Natural killer cell treated with Interleukin-12 subunit alpha and Interleukin-12 subunit beta and Interleukin-15 and Interleukin-18, amount 100 ng/mL, for 72 hours (primary cell): ENCODE measurements at regions not wholly inside any gene's neighbourhood (a gene's known extent, or its start where the extent isn't known, plus 50 kb on each side); places are given as distances from the start of the nearest gene placed in this dataset.

Experiments used
- ATAC-seq, 2 donors: fragments of 150-1000 bp; cut with Tn5 transposase in 1 of 2; sonication (Bioruptor Pico), chemical (Tn5 transposase) in 1 of 2; 2 replicates each; pipeline ENCODE4 v1.10.0; 2021
- DNase-seq: peaks from one replicate; pipeline ENCODE4 v3.0.0; 2022; ENCODE audit warnings: low spot score
- H3K27ac Mint-ChIP-seq, 2 donors: 1 replicate in 1 of 2; 2 replicates in 1 of 2; pipeline ENCODE4 v1.8.0; 2022; ENCODE audit warnings: mixed read lengths in 2 of 2, mild to moderate bottlenecking in 1 of 2, moderate library complexity in 1 of 2
- H3K27me3 Mint-ChIP-seq, 2 donors: 1 replicate in 1 of 2; 2 replicates in 1 of 2; pipeline ENCODE4 v1.8.0; 2022; ENCODE audit warnings: mixed read lengths in 2 of 2
- H3K36me3 Mint-ChIP-seq: one replicate; pipeline ENCODE4 v1.8.0; 2022; ENCODE audit warnings: mixed read lengths
- H3K4me1 Mint-ChIP-seq, 2 donors: 1 replicate in 1 of 2; 2 replicates in 1 of 2; pipeline ENCODE4 v1.8.0; 2022; ENCODE audit warnings: low read depth in 2 of 2, mixed read lengths in 2 of 2, mild to moderate bottlenecking in 1 of 2
- H3K4me3 Mint-ChIP-seq: one replicate; pipeline ENCODE4 v1.8.0; 2022; ENCODE audit warnings: mixed read lengths
- H3K9me3 Mint-ChIP-seq: 2 replicates; pipeline ENCODE4 v1.8.0; 2022; ENCODE audit warnings: mixed read lengths

- Mint-ChIP-seq H3K4me1 (no peaks in the 10 kb centered on the region), H3K4me3 (no peak overlapping the region)
- ATAC-seq: no peak
These were observed 749.1 kb upstream of the POT1 start for GRCh38 chr7:125678771-125679170.

GRCh38 chr7:125675640-125676039 is 746.0 kb upstream of the POT1 start:
- no peaks in the 10 kb centered on the region for H3K27me3 Mint-ChIP-seq
- no peak for ATAC-seq
- no peak for DNase-seq
- no peaks in the 10 kb centered on the region for H3K9me3 Mint-ChIP-seq
- no peaks in the 10 kb centered on the region for H3K4me1 Mint-ChIP-seq
- no peak overlapping the region for H3K4me3 Mint-ChIP-seq
- no peak overlapping the region for H3K27ac Mint-ChIP-seq
- no peaks in the 10 kb centered on the region for H3K36me3 Mint-ChIP-seq

More at GRCh38 chr7:125678771-125679170, 749.1 kb upstream of the POT1 start:
- Mint-ChIP-seq H3K36me3 (no peaks in the 10 kb centered on the region), H3K27me3 (no peaks in the 10 kb centered on the region), H3K9me3 (peaks cover 7% of the 10 kb centered on the region), H3K27ac (no peak overlapping the region)
- no peak for DNase-seq

GRCh38 chr7:125675169-125675568 is 745.5 kb upstream of the POT1 start:
- Mint-ChIP-seq H3K27ac (no peak overlapping the region), H3K9me3 (no peaks in the 10 kb centered on the region)
- ATAC-seq: no peak

GRCh38 chr7:125670926-125671572 is 741.4 kb upstream of the POT1 start:
- H3K36me3 Mint-ChIP-seq: no peaks in the 10 kb centered on the region
- no peak overlapping the region for H3K4me3 Mint-ChIP-seq
- H3K9me3 Mint-ChIP-seq: no peaks in the 10 kb centered on the region
- H3K4me1 Mint-ChIP-seq: no peaks in the 10 kb centered on the region
- no peak overlapping the region for H3K27ac Mint-ChIP-seq
- no peak for ATAC-seq
- H3K27me3 Mint-ChIP-seq: no peaks in the 10 kb centered on the region
- DNase-seq: no peak

More at GRCh38 chr7:125675169-125675568, 745.5 kb upstream of the POT1 start:
- no peak for DNase-seq
- H3K27me3 Mint-ChIP-seq: no peaks in the 10 kb centered on the region
- no peaks in the 10 kb centered on the region for H3K4me1 Mint-ChIP-seq
- H3K36me3 Mint-ChIP-seq: no peaks in the 10 kb centered on the region
- H3K4me3 Mint-ChIP-seq: no peak overlapping the region

GRCh38 chr7:125668321-125668993 is 738.8 kb upstream of the POT1 start:
- H3K9me3 Mint-ChIP-seq: no peaks in the 10 kb centered on the region
- no peak for ATAC-seq
- H3K27ac Mint-ChIP-seq: no peak overlapping the region
- no peaks in the 10 kb centered on the region for H3K36me3 Mint-ChIP-seq
- H3K4me3 Mint-ChIP-seq: no peak overlapping the region
- no peak for DNase-seq
- H3K4me1 Mint-ChIP-seq: no peaks in the 10 kb centered on the region
- no peaks in the 10 kb centered on the region for H3K27me3 Mint-ChIP-seq

GRCh38 chr7:125664625-125665024 is 735.0 kb upstream of the POT1 start:
- Mint-ChIP-seq H3K4me3 (no peak overlapping the region), H3K27me3 (no peaks in the 10 kb centered on the region), H3K4me1 (peaks cover 0 to 6% of the 10 kb centered on the region in 2 donors), H3K36me3 (no peaks in the 10 kb centered on the region), H3K27ac (no peak overlapping the region), H3K9me3 (peaks cover 6% of the 10 kb centered on the region)
- no peak for ATAC-seq
- DNase-seq: no peak

GRCh38 chr7:125663961-125664360 is 734.3 kb upstream of the POT1 start:
- Mint-ChIP-seq H3K4me1 (peaks cover 0 to 6% of the 10 kb centered on the region in 2 donors), H3K4me3 (no peak overlapping the region), H3K27ac (no peak overlapping the region), H3K9me3 (peaks cover 6% of the 10 kb centered on the region), H3K27me3 (no peaks in the 10 kb centered on the region), H3K36me3 (no peaks in the 10 kb centered on the region)
- DNase-seq: no peak
- ATAC-seq: no peak

- Mint-ChIP-seq H3K27me3 (no peaks in the 10 kb centered on the region), H3K4me1 (peaks cover 0 to 6% of the 10 kb centered on the region in 2 donors), H3K27ac (no peak overlapping the region), H3K9me3 (peaks cover 9% of the 10 kb centered on the region), H3K36me3 (no peaks in the 10 kb centered on the region), H3K4me3 (no peak overlapping the region)
- DNase-seq (no peak), ATAC-seq (no peak)
These were observed 732.1 kb upstream of the POT1 start for GRCh38 chr7:125661677-125662076.

- Mint-ChIP-seq H3K9me3 (peaks cover 9% of the 10 kb centered on the region), H3K4me3 (no peak overlapping the region), H3K36me3 (no peaks in the 10 kb centered on the region), H3K27ac (no peak overlapping the region), H3K4me1 (peaks cover 0 to 6% of the 10 kb centered on the region in 2 donors), H3K27me3 (no peaks in the 10 kb centered on the region)
- ATAC-seq: no peak
- no peak for DNase-seq
These were observed 731.4 kb upstream of the POT1 start for GRCh38 chr7:125661006-125661405.

- Mint-ChIP-seq H3K4me3 (no peak overlapping the region), H3K27me3 (no peaks in the 10 kb centered on the region), H3K4me1 (no peaks in the 10 kb centered on the region), H3K36me3 (no peaks in the 10 kb centered on the region), H3K9me3 (peaks cover 3% of the 10 kb centered on the region), H3K27ac (no peak overlapping the region)
- DNase-seq (no peak), ATAC-seq (no peak)
These were observed 724.5 kb upstream of the POT1 start for GRCh38 chr7:125654076-125654475.

GRCh38 chr7:125651823-125652528 is 722.4 kb upstream of the POT1 start:
- Mint-ChIP-seq H3K27me3 (no peaks in the 10 kb centered on the region), H3K4me3 (no peak overlapping the region), H3K9me3 (peaks cover 2% of the 10 kb centered on the region), H3K27ac (no peak overlapping the region), H3K36me3 (peaks cover 5% of the 10 kb centered on the region), H3K4me1 (no peaks in the 10 kb centered on the region)
- no peak for DNase-seq
- ATAC-seq: no peak

GRCh38 chr7:125648543-125648942 is 718.9 kb upstream of the POT1 start:
- H3K27ac Mint-ChIP-seq: no peak overlapping the region
- no peak for DNase-seq
- no peaks in the 10 kb centered on the region for H3K27me3 Mint-ChIP-seq
- no peaks in the 10 kb centered on the region for H3K4me1 Mint-ChIP-seq
- no peak overlapping the region for H3K4me3 Mint-ChIP-seq
- H3K9me3 Mint-ChIP-seq: peaks cover 2% of the 10 kb centered on the region
- ATAC-seq: no peak
- peaks cover 5% of the 10 kb centered on the region for H3K36me3 Mint-ChIP-seq

GRCh38 chr7:125645770-125646169 is 716.1 kb upstream of the POT1 start:
- no peak overlapping the region for H3K4me3 Mint-ChIP-seq
- peaks cover 9% of the 10 kb centered on the region for H3K9me3 Mint-ChIP-seq
- no peak for ATAC-seq
- no peaks in the 10 kb centered on the region for H3K27me3 Mint-ChIP-seq
- no peak overlapping the region for H3K27ac Mint-ChIP-seq
- no peaks in the 10 kb centered on the region for H3K4me1 Mint-ChIP-seq
- DNase-seq: no peak
- H3K36me3 Mint-ChIP-seq: peaks cover 5% of the 10 kb centered on the region

- peaks cover 5% of the 10 kb centered on the region for H3K36me3 Mint-ChIP-seq
- ATAC-seq (no peak), DNase-seq (no peak)
- no peaks in the 10 kb centered on the region for H3K4me1 Mint-ChIP-seq
- H3K27ac Mint-ChIP-seq: no peak overlapping the region
- no peaks in the 10 kb centered on the region for H3K27me3 Mint-ChIP-seq
- H3K4me3 Mint-ChIP-seq: no peak overlapping the region
- H3K9me3 Mint-ChIP-seq: peaks cover 9% of the 10 kb centered on the region
These were observed 714.5 kb upstream of the POT1 start for GRCh38 chr7:125644109-125644508.
